IMR-90 (cell line): ENCODE measurements at regions not wholly inside any gene's neighbourhood (a gene's known extent, or its start where the extent isn't known, plus 50 kb on each side); places are given as distances from the start of the nearest gene placed in this dataset.

Source experiments
- ATAC-seq: fragments of 200-7000 bp; cut with Tn5 transposase; 2 replicates; pipeline ENCODE4 v1.9.1; 2020; ENCODE audit warnings: low read depth, mild to moderate bottlenecking, moderate library complexity
- BruUV-seq: library from RNA; stranded (reverse); fragments of 400-500 nt; replicated peaks from 2 replicates; lab custom pipeline; 2021; lab: Mats Ljungman, UMichigan
- CTCF ChIA-PET: fragments of 300-600 bp; formaldehyde crosslinking; extraction: SDS; loops from one replicate; lab custom pipeline; 2021; ENCODE audit warnings: antibody characterized with exemption; lab: Yijun Ruan, JAX
- POLR2A ChIA-PET: fragments of 300-600 bp; sonication (Branson Sonifier 250); formaldehyde crosslinking; loops from one replicate; lab custom pipeline; 2022; ENCODE audit warnings: antibody characterized with exemption; ENCODE audit not compliant: unreplicated experiment; lab: Charles Lee
- DNase-seq: peaks from one replicate; pipeline ENCODE4 v3.0.0; 2013
- H2AFZ ChIP-seq: replicated peaks from 2 replicates; pipeline ENCODE3; 2013; ENCODE audit warnings: low read length, mild to moderate bottlenecking; ENCODE audit not compliant: poor library complexity
- H2AK5ac ChIP-seq: 2 replicates; pipeline ENCODE4 v1.6.1; 2013; ENCODE audit warnings: low read depth, low read length, inconsistent platforms
- H2AK9ac ChIP-seq: replicated peaks from 2 replicates; pipeline ENCODE3; 2013; ENCODE audit warnings: mild to moderate bottlenecking, low read depth, low read length, moderate library complexity; ENCODE audit not compliant: poor library complexity
- H2BK120ac ChIP-seq: 2 replicates; pipeline ENCODE4 v1.6.1; 2013; ENCODE audit warnings: low read depth, low read length, inconsistent platforms
- H2BK15ac ChIP-seq: 3 replicates; pipeline ENCODE4 v1.6.1; 2013; ENCODE audit warnings: low read depth, low read length, inconsistent platforms
- H2BK20ac ChIP-seq: 2 replicates; pipeline ENCODE4 v1.6.1; 2013; ENCODE audit warnings: low read depth, mild to moderate bottlenecking, inconsistent platforms, low read length, moderate library complexity
- H2BK5ac ChIP-seq: 2 replicates; pipeline ENCODE4 v1.6.1; 2013; ENCODE audit warnings: mild to moderate bottlenecking, low read depth, low read length, inconsistent platforms; ENCODE audit not compliant: poor library complexity, severe bottlenecking
- H3K14ac ChIP-seq: replicated peaks from 2 replicates; pipeline ENCODE4 v1.6.1; 2013; ENCODE audit warnings: low read depth, low read length, inconsistent platforms
- H3K18ac ChIP-seq: 2 replicates; pipeline ENCODE4 v1.6.1; 2013; ENCODE audit warnings: low read depth, low read length, control low read depth
- H3K23ac ChIP-seq: 2 replicates; pipeline ENCODE4 v1.6.1; 2013; ENCODE audit warnings: low read depth, low read length, inconsistent platforms
- H3K27ac ChIP-seq: 2 replicates; pipeline ENCODE4 v1.5.1; 2013; ENCODE audit warnings: mild to moderate bottlenecking, control low read depth, low read length; ENCODE audit not compliant: insufficient read depth
- H3K27me3 ChIP-seq: 2 replicates; pipeline ENCODE4 v1.6.1; 2013; ENCODE audit warnings: low read length; ENCODE audit not compliant: control insufficient read depth, insufficient read depth
- H3K36me3 ChIP-seq: 2 replicates; pipeline ENCODE4 v1.6.1; 2013; ENCODE audit warnings: low read length, mixed read lengths; ENCODE audit not compliant: control insufficient read depth, insufficient read depth
- H3K4ac ChIP-seq: 2 replicates; pipeline ENCODE4 v1.6.1; 2013; ENCODE audit warnings: low read depth, low read length, inconsistent platforms
- H3K4me1 ChIP-seq: 2 replicates; pipeline ENCODE4 v1.6.1; 2013; ENCODE audit warnings: low read length, mixed read lengths; ENCODE audit not compliant: control insufficient read depth, insufficient read depth
- H3K4me2 ChIP-seq: 2 replicates; pipeline ENCODE4 v1.6.1; 2013; ENCODE audit warnings: low read depth, mild to moderate bottlenecking, control low read depth, low read length, moderate library complexity
- H3K4me3 ChIP-seq: 2 replicates; pipeline ENCODE4 v1.5.1; 2013; ENCODE audit warnings: low read depth, mild to moderate bottlenecking, control low read depth, low read length, moderate library complexity; ENCODE audit not compliant: insufficient read depth
- H3K56ac ChIP-seq: 2 replicates; pipeline ENCODE4 v1.6.1; 2013; ENCODE audit warnings: low read length, inconsistent platforms; ENCODE audit not compliant: insufficient read depth; ENCODE audit errors: extremely low read depth
- H3K79me1 ChIP-seq, 2 experiments: 2 replicates each; pipeline ENCODE4 v1.6.1; 2013; ENCODE audit warnings: low read length in 2 of 2, inconsistent platforms in 1 of 2, low read depth in 1 of 2
- H3K9ac ChIP-seq: 2 replicates; pipeline ENCODE4 v1.6.1; 2013; ENCODE audit warnings: low read depth, low read length, control low read depth
- H3K9me1 ChIP-seq: 2 replicates; pipeline ENCODE4 v1.6.1; 2013; ENCODE audit warnings: low read length, inconsistent platforms; ENCODE audit not compliant: insufficient read depth
- H3K9me3 ChIP-seq: 2 replicates; pipeline ENCODE4 v1.6.1; 2013; ENCODE audit warnings: low read length; ENCODE audit not compliant: control insufficient read depth, insufficient read depth
- H4K20me1 ChIP-seq: 2 replicates; pipeline ENCODE4 v1.6.1; 2013; ENCODE audit warnings: low read length, inconsistent platforms; ENCODE audit not compliant: insufficient read depth
- H4K5ac ChIP-seq: 2 replicates; pipeline ENCODE4 v1.6.1; 2013; ENCODE audit warnings: mild to moderate bottlenecking, low read depth, low read length, control low read depth
- H4K8ac ChIP-seq, 2 experiments: 2 replicates each; pipeline ENCODE4 v1.6.1; 2013; ENCODE audit warnings: low read depth in 2 of 2, low read length in 2 of 2, control low read depth in 1 of 2, inconsistent platforms in 1 of 2
- H4K91ac ChIP-seq: 2 replicates; pipeline ENCODE4 v1.6.1; 2013; ENCODE audit warnings: low read depth, low read length, inconsistent platforms; ENCODE audit not compliant: insufficient read depth
- CEBPB ChIP-seq: IDR thresholded peaks from 2 replicates; pipeline ENCODE4 v1.6.1; 2012; ENCODE audit warnings: low read depth, low read length, improper control_type of control experiment
- CHD1 ChIP-seq: IDR thresholded peaks from 2 replicates; pipeline ENCODE4 v1.6.1; 2012; ENCODE audit warnings: low read depth, low read length, improper control_type of control experiment
- MAFK ChIP-seq: IDR thresholded peaks from 2 replicates; pipeline ENCODE4 v1.6.1; 2012; ENCODE audit warnings: low read depth, low read length, improper control_type of control experiment
- MAZ ChIP-seq: IDR thresholded peaks from 2 replicates; pipeline ENCODE4 v1.6.1; 2012; ENCODE audit warnings: low read depth, mild to moderate bottlenecking, low read length, improper control_type of control experiment, moderate library complexity, borderline replicate concordance
- NFE2L2 ChIP-seq: fragments of 150-350 bp; IDR thresholded peaks from 2 replicates; pipeline ENCODE4 v1.6.1; 2016; ENCODE audit warnings: low read depth, mild to moderate bottlenecking, low read length
- RAD21 ChIP-seq: IDR thresholded peaks from 2 replicates; pipeline ENCODE4 v1.6.1; 2012; ENCODE audit warnings: low read length, improper control_type of control experiment
- RCOR1 ChIP-seq: IDR thresholded peaks from 2 replicates; pipeline ENCODE4 v1.6.1; 2012; ENCODE audit warnings: mild to moderate bottlenecking, low read length, improper control_type of control experiment; ENCODE audit not compliant: insufficient replicate concordance
- WGBS, 2 experiments: methylation state at CpG; one replicate each; pipeline versions ENCODE4 v1.1.5 to v1.1.7; 2013; ENCODE audit warnings: missing lambda C conversion rate in 2 of 2; ENCODE audit not compliant: insufficient read length in 1 of 2; ENCODE audit errors: extremely low coverage in 2 of 2; 5-methylcytosine and 5-hydroxymethylcytosine counted together
- dilution Hi-C: fragments of 300-500 bp; cut with HindIII; formaldehyde crosslinking; loops from one replicate; pipeline ENCODE4 v1.14.3; 2018; ENCODE audit warnings: low sequenced_read_pairs; ENCODE audit not compliant: unreplicated experiment
- in situ Hi-C: fragments of 300-500 bp; cut with MboI; formaldehyde crosslinking; loops from 3 replicates; pipeline ENCODE4 v1.14.3; 2019; ENCODE audit warnings: low sequenced_read_pairs, inconsistent platforms, mixed read lengths
- intact Hi-C: fragments of 100-400 bp; cut with micrococcal nuclease; formaldehyde crosslinking; loops from 2 replicates; pipeline ENCODE4 v1.10.0; 2022
- TF ChIP-seq, protein P1 (sequence below): fragments of 150-350 bp; IDR thresholded peaks from 2 replicates; pipeline ENCODE4 v1.6.1; 2017; ENCODE audit warnings: mild to moderate bottlenecking, antibody characterized with exemption, low read length, low read depth
- TF ChIP-seq, protein P2 (sequence below): fragments of 150-350 bp; IDR thresholded peaks from 2 replicates; pipeline ENCODE4 v1.6.1; 2016; ENCODE audit warnings: low read depth, mild to moderate bottlenecking, low read length, moderate library complexity, borderline replicate concordance

DNA sequence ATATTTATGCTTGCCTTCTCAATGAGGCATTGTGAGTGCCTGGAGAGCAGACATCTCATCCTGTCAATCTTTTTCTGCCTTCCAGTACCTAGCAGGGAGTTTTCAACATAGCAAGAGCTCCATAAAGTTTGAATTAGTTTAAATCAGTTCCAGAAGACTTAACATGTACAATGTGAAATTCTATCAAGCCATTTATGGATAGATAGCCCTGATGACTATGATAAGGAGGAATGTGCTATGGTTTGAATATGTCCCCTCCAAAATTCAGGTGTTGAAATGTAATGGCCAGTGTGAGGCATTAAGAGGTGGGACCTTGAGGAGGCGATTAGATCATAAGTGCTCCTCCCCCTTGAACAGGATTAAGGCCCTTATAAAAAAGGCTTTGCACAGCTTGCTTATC is 306.9 kb upstream of the SMARCA2 start:
- no CpG with 5 or more reads among the region's 1 CpG for WGBS, 2 experiments
- Histone ChIP-seq H4K20me1 (no peaks in the 10 kb centered on the region), H3K9ac (no peak overlapping the region), H3K18ac (no peak overlapping the region), H3K27ac (no peak overlapping the region), H4K5ac (no peak overlapping the region), H2BK15ac (no peak overlapping the region), H4K91ac (no peak overlapping the region), H2AK9ac (no peak overlapping the region), H3K14ac (no peak overlapping the region), H3K9me3 (peaks cover 8% of the 10 kb centered on the region), H3K56ac (no peak overlapping the region), H3K4me2 (no peak overlapping the region), H3K4me3 (no peak overlapping the region), H2BK20ac (no peak overlapping the region), H3K23ac (no peak overlapping the region), H3K36me3 (no peaks in the 10 kb centered on the region), H3K27me3 (no peaks in the 10 kb centered on the region), H2BK5ac (no peak overlapping the region), H3K4me1 (no peaks in the 10 kb centered on the region), H2BK120ac (no peak overlapping the region), H2AK5ac (no peak overlapping the region), H3K9me1 (no peaks in the 10 kb centered on the region), H3K4ac (no peak overlapping the region), H2AFZ (no peak overlapping the region), H3K79me1 (no peaks in the 10 kb centered on the region), H4K8ac (no peak overlapping the region)
- dilution Hi-C loops (no loop called here), intact Hi-C loops (no loop called here), in situ Hi-C loops (no loop called here)
- CTCF ChIA-PET: no interaction called here
- ATAC-seq: no peak
- no TSS peak for BruUV-seq
- POLR2A ChIA-PET: no interaction called here
- TF ChIP-seq RCOR1: no peak
- no peak for TF ChIP-seq NFE2L2
- TF ChIP-seq, protein P1, sequence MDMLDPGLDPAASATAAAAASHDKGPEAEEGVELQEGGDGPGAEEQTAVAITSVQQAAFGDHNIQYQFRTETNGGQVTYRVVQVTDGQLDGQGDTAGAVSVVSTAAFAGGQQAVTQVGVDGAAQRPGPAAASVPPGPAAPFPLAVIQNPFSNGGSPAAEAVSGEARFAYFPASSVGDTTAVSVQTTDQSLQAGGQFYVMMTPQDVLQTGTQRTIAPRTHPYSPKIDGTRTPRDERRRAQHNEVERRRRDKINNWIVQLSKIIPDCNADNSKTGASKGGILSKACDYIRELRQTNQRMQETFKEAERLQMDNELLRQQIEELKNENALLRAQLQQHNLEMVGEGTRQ: no peak
- no peak for TF ChIP-seq CHD1
- TF ChIP-seq, protein P2, sequence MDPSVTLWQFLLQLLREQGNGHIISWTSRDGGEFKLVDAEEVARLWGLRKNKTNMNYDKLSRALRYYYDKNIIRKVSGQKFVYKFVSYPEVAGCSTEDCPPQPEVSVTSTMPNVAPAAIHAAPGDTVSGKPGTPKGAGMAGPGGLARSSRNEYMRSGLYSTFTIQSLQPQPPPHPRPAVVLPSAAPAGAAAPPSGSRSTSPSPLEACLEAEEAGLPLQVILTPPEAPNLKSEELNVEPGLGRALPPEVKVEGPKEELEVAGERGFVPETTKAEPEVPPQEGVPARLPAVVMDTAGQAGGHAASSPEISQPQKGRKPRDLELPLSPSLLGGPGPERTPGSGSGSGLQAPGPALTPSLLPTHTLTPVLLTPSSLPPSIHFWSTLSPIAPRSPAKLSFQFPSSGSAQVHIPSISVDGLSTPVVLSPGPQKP: no peak
- TF ChIP-seq CEBPB: no peak
- no peak for TF ChIP-seq RAD21
- TF ChIP-seq MAZ: no peak
- no peak for TF ChIP-seq MAFK
- DNase-seq: no peak
